ENCODE measurements at regions not wholly inside any gene's neighbourhood (a gene's known extent, or its start where the extent isn't known, plus 50 kb on each side); places are given as distances from the start of the nearest gene placed in this dataset.

GRCh38 chr5:52455920-52456319 lies 331.8 kb upstream of the ITGA1 start:
- H3K9me3 ChIP-seq (ENCODE audit: control insufficient read depth, low read length), result no peaks in the 10 kb centered on the region
- H3K27ac ChIP-seq (ENCODE audit: low read depth, low read length), result no peak overlapping the region
- Mint-ChIP-seq H3K27ac (no peak overlapping the region), H3K9me3 (no peaks in the 10 kb centered on the region), H3K4me1 (no peaks in the 10 kb centered on the region), H3K4me3 (no peak overlapping the region), H3K27me3 (ENCODE audit: insufficient read depth) (no peaks in the 10 kb centered on the region), H3K36me3 (ENCODE audit: low read depth) (no peaks in the 10 kb centered on the region)
- WGBS, 2 experiments (ENCODE audit: insufficient coverage in 1 of 2, insufficient read length in 1 of 2), result 90 to 100% methylated on average over 2 of the region's 2 CpGs
- DNase-seq, result no peak
- no peak overlapping the region for H3K4me3 ChIP-seq (ENCODE audit: low read length)
- H3K4me1 ChIP-seq (ENCODE audit: control insufficient read depth, insufficient read depth, low read length), result no peaks in the 10 kb centered on the region
- no peak for TF ChIP-seq CTCF (conservative IDR thresholded peaks at IDR 0.05)
- no peaks in the 10 kb centered on the region for H3K36me3 ChIP-seq (ENCODE audit: control insufficient read depth, insufficient read depth, low read length)
- H3K27me3 ChIP-seq (ENCODE audit: control insufficient read depth, insufficient read depth, low read length, poor library complexity, severe bottlenecking), result no peaks in the 10 kb centered on the region
- H3K9ac ChIP-seq (ENCODE audit: extremely low read depth, low read length, poor library complexity, severe bottlenecking), result no peak overlapping the region

- WGBS, 2 experiments (ENCODE audit: insufficient coverage in 1 of 2, insufficient read length in 1 of 2), result 64 to 82% methylated on average over 2 of the region's 2 CpGs
- H3K27ac Mint-ChIP-seq, result no peak overlapping the region
Measured at GRCh38 chr5:52457810-52458209, 329.9 kb upstream of the ITGA1 start.

GRCh38 chr5:52466113-52466512 lies 321.6 kb upstream of the ITGA1 start:
- H3K27ac Mint-ChIP-seq, result no peak overlapping the region
- Histone ChIP-seq H3K4me3 (ENCODE audit: low read length) (no peak overlapping the region), H3K9me3 (ENCODE audit: control insufficient read depth, low read length) (no peaks in the 10 kb centered on the region), H3K27me3 (ENCODE audit: control insufficient read depth, insufficient read depth, low read length, poor library complexity, severe bottlenecking) (no peaks in the 10 kb centered on the region), H3K9ac (ENCODE audit: extremely low read depth, low read length, poor library complexity, severe bottlenecking) (no peak overlapping the region), H3K36me3 (ENCODE audit: control insufficient read depth, insufficient read depth, low read length) (no peaks in the 10 kb centered on the region), H3K4me1 (ENCODE audit: control insufficient read depth, insufficient read depth, low read length) (no peaks in the 10 kb centered on the region), H3K27ac (ENCODE audit: low read depth, low read length) (no peak overlapping the region)
- 84 to 87% methylated on average over 3 to 4 of the region's 4 CpGs for WGBS, 2 experiments (ENCODE audit: insufficient coverage in 1 of 2, insufficient read length in 1 of 2)
- no peak for DNase-seq
- no peak for TF ChIP-seq CTCF (conservative IDR thresholded peaks at IDR 0.05)
- H3K4me1 Mint-ChIP-seq, result no peaks in the 10 kb centered on the region
- H3K27me3 Mint-ChIP-seq (ENCODE audit: insufficient read depth), result no peaks in the 10 kb centered on the region
- H3K36me3 Mint-ChIP-seq (ENCODE audit: low read depth), result no peaks in the 10 kb centered on the region
- H3K4me3 Mint-ChIP-seq, result no peak overlapping the region
- H3K9me3 Mint-ChIP-seq, result no peaks in the 10 kb centered on the region

More at GRCh38 chr5:52457810-52458209, 329.9 kb upstream of the ITGA1 start:
- Histone ChIP-seq H3K9ac (ENCODE audit: extremely low read depth, low read length, poor library complexity, severe bottlenecking) (no peak overlapping the region), H3K36me3 (ENCODE audit: control insufficient read depth, insufficient read depth, low read length) (no peaks in the 10 kb centered on the region), H3K27ac (ENCODE audit: low read depth, low read length) (no peak overlapping the region), H3K4me1 (ENCODE audit: control insufficient read depth, insufficient read depth, low read length) (no peaks in the 10 kb centered on the region), H3K4me3 (ENCODE audit: low read length) (no peak overlapping the region), H3K9me3 (ENCODE audit: control insufficient read depth, low read length) (no peaks in the 10 kb centered on the region), H3K27me3 (ENCODE audit: control insufficient read depth, insufficient read depth, low read length, poor library complexity, severe bottlenecking) (no peaks in the 10 kb centered on the region)
- DNase-seq, result no peak
- H3K27me3 Mint-ChIP-seq (ENCODE audit: insufficient read depth), result no peaks in the 10 kb centered on the region
- no peaks in the 10 kb centered on the region for H3K4me1 Mint-ChIP-seq
- H3K4me3 Mint-ChIP-seq, result no peak overlapping the region
- no peak for TF ChIP-seq CTCF (conservative IDR thresholded peaks at IDR 0.05)
- no peaks in the 10 kb centered on the region for H3K9me3 Mint-ChIP-seq
- no peaks in the 10 kb centered on the region for H3K36me3 Mint-ChIP-seq (ENCODE audit: low read depth)
